SKM-1 treated with dmso at 0.1 percent for 144 hours (cell line): ENCODE measurements at regions not wholly inside any gene's neighbourhood (a gene's known extent, or its start where the extent isn't known, plus 50 kb on each side); places are given as distances from the start of the nearest gene placed in this dataset.

Source experiments
- DNase-seq: peaks from one replicate; lab custom pipeline; 2025; ENCODE audit not compliant: unreplicated experiment; lab: John Stamatoyannopoulos, UW

DNA sequence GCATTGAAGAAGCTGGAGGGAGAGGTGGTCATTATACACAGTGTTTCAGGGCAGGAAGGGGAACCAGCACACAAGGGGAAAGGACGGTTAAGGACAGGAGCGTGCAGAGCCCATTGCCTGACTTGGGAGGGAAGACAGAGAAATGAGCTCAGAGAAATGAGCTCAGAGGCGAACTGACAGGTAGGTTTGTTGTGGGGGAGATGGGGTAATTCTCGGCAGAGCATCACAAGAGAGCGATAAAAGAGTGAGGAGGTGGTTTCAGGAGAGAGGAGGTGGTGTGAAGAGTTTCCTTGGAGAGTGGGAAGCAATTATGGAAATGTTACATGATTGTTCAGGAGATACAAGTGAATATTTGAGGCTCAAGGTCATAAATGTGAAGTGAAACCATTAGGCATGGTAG lies 61.0 kb downstream of the MRGPRX1 start:
- no peak for DNase-seq

DNA sequence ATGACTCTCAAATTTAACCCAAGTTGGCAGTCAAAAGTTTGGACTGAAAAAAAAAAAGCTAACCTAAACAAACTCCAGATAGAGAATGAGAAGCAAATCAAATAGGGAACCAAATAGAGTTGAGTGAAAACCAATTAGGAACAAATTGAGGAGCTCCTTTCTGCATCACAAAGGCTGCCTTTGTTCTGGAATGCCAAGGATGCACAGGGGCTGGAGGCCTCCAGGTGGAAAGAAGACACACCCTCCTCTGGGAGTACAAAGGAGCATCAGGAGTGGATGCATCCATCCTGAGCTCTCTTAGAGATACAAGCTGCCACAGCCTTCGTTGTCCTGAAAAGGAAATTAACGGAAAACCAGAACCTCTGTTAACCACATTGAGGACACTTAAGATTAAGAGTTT lies 73.3 kb downstream of the MRGPRX1 start:
- DNase-seq: no peak

DNA sequence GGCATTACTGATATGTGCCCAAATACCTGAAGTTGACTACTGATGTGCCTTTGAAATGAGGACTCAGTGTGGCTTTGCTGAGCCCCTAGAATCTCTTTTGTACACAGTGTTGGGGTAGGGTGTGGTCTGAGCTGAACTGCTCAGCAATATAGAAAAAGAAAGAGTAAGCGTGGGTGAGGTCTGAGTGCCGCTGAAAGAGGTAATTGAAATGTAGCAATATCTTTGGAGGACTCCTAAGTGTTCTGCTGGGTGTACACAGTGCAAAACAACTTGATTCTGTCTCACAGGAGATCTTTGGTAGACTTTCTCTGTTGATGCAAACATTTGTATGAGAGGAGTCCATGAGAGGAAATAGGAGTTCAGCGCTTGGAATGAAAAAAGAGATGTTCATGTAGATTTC lies 73.7 kb upstream of the PTPN5 start:
- no peak for DNase-seq

DNA sequence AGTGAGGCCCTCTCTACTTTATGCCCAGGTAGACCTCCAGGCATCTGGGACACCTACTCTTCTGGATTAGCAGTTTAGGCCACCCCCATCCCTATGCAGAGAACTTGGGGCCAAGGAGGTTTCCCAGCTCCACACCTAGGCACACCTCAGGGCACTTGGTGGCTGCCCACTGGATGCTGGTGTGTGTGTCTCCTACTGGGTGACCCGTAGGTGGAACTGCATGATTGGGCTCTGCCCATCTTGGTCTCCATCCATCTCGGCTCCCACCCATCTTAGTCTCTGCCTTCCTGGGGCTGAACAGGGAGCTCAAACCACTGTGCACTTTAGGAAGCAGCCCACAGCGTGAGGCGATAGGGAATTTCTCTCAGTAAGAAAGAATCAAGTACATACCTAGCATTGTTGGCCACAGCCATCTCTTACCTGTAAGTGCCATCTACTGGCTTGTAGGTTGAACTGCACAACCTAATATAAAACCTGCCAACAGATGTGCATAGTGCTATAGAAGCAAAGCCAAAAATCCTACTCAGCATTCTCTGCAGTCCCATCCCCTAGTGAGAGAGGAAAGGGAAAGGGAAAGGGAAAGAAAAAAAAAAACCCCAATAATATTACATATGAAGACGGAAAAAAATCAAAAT lies 61.6 kb upstream of the PTPN5 start:
- no peak for DNase-seq

DNA sequence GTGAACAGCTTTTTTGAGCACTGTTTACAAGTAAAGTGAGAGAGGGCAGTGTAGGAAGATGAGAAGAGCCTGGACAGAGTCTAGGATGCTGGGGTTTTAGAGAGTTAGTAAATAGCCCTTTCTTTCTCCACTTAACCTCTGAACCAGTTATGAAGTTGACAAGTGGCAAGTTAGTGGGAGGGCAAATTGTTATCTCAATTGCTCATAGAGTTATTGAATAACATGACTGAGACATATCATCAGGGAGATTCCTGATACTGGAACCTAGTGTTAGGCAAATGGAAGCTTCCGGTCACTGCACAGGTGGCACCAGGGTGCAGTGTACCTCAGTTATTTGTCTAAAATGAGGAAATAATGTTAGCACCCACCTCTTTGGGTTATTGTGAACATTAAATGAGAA lies 57.8 kb upstream of the PTPN5 start:
- no peak for DNase-seq

DNA sequence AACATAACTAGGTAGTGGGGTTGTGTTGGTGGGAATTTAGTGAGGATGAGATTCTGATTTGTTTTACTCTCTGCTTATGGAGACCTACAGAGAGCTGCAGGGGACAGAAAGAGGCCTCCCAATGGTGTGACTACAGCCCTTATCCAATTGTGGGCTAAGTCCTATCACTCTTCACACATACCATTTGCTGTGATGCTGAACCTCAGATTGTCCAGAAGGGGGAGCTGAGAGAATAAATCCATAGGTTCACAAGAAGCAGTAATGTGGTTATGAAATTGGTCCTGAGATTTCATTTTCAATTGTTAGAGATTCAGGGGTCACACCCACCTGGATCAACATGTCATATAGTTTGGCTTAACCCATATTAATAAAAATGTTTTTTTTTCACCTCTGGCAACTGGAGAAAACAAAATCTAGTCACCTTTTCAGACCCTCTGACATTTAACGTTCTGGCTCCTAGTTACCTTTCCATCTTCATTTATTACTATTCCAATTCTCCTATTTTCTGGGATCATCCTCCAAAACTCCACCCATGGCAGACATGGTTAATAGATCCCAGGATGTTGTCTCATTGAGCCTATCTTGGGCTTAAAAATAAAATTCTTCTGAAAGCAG lies 53.3 kb upstream of the PTPN5 start:
- DNase-seq: peak; percentile 12
